ENCODE measurements at regions not wholly inside any gene's neighbourhood (a gene's known extent, or its start where the extent isn't known, plus 50 kb on each side); places are given as distances from the start of the nearest gene placed in this dataset.

DNA sequence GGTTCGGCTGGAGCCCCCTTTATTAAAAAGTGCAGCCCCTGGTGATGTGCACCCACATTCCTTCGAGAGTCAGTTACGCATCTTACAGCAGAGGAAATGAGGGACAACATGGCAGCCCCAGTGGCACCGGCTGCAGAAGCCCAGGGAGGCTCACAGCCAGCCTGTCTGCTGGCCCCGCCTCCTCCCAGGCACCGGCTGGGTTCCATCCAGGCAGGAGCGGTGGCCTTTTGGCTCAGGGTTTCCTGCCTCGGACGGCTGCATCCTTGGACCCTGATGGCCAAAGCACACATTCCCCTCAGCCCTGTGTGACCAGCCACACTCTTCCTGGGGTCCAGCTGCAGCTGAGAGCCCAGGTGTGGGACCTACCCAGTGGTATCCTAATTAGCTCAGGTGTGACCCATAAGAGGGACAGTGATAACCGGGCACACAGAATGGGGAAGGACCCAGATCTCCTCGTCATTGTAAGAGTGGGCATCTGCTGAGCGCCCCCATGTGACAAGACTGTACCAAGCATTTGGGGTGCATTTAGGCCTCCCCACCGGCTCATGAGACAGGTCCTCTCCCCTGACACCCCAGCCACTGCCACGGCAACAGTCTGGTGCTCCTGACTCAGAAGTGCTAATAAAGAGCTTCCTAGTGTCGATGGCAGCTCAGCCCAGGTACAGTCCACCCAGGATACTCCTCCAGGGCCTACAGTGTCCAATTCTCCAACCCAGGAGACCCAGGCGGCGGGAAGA, 63.3 kb upstream of the CHST15 start:
- Histone ChIP-seq H3K9me3 (no peaks in the 10 kb centered on the region), H3K36me3 (ENCODE audit: low read depth) (no peaks in the 10 kb centered on the region), H3K4me3 (no peak overlapping the region), H3K4me1 (ENCODE audit: low read depth) (peaks cover 12% of the 10 kb centered on the region)
- TF ChIP-seq, protein P1, sequence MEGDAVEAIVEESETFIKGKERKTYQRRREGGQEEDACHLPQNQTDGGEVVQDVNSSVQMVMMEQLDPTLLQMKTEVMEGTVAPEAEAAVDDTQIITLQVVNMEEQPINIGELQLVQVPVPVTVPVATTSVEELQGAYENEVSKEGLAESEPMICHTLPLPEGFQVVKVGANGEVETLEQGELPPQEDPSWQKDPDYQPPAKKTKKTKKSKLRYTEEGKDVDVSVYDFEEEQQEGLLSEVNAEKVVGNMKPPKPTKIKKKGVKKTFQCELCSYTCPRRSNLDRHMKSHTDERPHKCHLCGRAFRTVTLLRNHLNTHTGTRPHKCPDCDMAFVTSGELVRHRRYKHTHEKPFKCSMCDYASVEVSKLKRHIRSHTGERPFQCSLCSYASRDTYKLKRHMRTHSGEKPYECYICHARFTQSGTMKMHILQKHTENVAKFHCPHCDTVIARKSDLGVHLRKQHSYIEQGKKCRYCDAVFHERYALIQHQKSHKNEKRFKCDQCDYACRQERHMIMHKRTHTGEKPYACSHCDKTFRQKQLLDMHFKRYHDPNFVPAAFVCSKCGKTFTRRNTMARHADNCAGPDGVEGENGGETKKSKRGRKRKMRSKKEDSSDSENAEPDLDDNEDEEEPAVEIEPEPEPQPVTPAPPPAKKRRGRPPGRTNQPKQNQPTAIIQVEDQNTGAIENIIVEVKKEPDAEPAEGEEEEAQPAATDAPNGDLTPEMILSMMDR (IDR thresholded peaks at IDR 0.05) = no peak
- ATAC-seq (no peak), DNase-seq (no peak)
- intact Hi-C loops (cut with DNase I, micrococcal nuclease) = no loop called here

DNA sequence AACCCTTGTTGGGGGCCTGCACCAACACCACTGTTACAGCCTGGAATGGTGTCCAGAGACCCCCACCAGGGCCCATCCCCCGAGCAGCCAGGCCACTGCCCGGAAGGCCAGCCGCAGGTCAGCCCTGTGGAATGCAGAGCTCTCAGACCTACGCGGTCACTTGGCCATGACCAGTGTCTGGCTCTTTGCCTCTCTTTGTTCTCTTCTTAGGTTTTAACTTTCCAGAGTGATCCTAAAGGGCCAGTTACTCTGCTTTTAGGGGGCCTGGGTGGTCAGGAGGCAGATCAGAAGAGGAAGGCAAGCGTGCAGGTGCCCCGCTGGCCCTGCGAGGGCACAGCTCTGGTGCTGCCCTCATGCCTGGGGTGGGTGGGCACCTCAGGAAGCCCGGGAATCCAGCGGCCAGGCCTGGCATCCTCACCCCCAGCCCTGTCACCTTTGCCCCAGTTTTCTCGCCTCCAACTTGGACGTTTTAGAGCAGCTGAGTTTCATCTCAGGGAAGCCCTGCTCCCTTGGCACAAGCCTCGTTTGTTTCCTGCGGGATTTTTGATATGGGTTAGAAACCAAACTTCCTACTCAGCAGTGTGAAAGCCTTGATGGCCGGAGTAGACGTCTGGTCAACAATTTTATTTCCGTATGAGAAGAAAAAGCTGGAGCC, 62.5 kb upstream of the CHST15 start:
- Histone ChIP-seq H3K4me3 (no peak overlapping the region), H3K4me1 (ENCODE audit: low read depth) (peaks cover 12% of the 10 kb centered on the region), H3K9me3 (no peaks in the 10 kb centered on the region), H3K36me3 (ENCODE audit: low read depth) (no peaks in the 10 kb centered on the region)
- DNase-seq = no peak
- ATAC-seq = no peak
- TF ChIP-seq, protein P1 (IDR thresholded peaks at IDR 0.05) = no peak
- intact Hi-C loops (cut with DNase I, micrococcal nuclease) = no loop called here

DNA sequence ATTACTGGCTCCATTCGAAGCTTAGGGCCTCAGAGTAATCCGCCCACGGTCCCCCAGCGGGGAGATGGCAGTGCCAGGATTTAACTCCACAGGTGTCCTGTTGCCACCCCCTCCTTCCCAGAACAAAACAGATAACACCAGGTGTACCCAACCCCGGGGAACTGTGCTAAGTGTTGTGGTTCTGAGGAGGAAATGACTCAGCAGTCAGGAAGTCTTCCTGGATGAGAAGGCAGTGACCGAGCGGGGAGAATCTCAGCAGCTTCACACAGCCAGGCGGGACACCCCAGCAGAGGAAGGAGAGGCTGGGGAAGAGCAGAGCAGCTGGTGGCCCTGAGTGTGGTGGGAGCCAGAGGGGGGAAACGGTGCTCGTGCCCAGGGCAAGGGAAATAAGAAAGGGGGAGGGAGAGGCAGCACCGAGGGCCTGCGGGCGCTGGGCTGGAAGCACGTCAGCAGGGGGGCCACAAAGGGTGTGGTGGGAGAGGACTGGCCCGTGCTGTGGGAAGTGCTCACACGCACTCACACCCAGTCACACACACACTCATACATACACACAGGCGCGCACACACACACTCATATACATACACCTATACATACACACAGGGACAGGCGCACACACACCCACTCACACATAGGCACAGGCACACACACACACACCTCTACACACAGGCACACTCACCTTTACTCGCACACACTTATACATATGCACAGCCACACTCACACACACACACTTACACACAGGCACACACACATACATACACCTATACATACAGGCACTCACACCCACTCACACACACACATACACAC, 59.8 kb upstream of the CHST15 start:
- Histone ChIP-seq H3K4me3 (no peak overlapping the region), H3K9me3 (no peaks in the 10 kb centered on the region), H3K36me3 (ENCODE audit: low read depth) (no peaks in the 10 kb centered on the region), H3K4me1 (ENCODE audit: low read depth) (peaks cover 12% of the 10 kb centered on the region)
- ATAC-seq (peak; percentile 84), DNase-seq (peak; percentile 54 to 71 (median 55))
- intact Hi-C loops (cut with DNase I, micrococcal nuclease) = no loop called here
- TF ChIP-seq, protein P1 (IDR thresholded peaks at IDR 0.05) = no peak

DNA sequence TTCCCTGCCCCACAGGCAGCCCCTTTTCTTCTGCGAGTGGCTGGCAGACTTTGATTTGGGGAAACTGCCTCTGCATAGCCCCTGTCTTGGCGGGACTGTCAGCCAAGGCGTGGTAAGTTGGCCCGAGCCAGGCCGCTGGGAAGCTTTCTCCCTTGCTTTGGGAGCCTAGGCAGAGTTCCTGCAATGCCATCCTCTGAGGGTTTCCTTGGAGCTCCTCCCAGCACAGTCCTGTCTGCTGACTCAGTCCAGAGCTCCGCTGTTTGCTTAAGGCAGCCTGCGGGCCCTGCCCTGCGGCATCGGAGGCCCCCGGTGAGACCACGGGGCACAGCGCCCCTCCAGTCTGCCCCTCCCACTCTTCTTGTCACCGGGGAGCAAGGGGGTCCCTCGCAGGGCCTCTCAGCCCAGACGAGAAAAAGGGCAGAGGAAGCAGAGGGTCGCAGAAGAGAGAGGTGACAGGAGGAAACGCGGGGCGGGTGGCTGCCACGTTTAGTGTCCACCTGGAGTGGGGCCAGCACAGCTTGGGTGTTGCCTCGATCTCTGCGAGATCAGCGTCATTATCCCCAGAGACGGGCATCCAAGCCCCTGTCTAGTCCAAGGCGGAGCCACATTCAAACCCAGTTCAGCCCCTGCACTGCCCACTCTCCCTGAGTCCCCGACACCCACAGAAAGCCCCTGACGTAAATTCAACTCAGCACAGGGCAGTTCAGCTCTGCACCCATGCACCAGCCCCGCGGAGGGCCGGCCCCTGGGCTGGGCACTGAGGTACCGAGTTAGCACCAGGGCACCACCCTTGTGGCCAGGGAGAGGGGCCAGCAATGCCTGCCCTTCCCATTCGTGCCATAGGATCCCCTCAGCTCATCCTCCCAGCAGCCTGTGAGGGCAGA, 59.0 kb upstream of the CHST15 start:
- no peaks in the 10 kb centered on the region for H3K36me3 ChIP-seq (ENCODE audit: low read depth)
- peaks cover 12% of the 10 kb centered on the region for H3K4me1 ChIP-seq (ENCODE audit: low read depth)
- ATAC-seq = peak; percentile 82
- TF ChIP-seq, protein P1 (IDR thresholded peaks at IDR 0.05) = no peak
- intact Hi-C loops (cut with DNase I, micrococcal nuclease) = no loop called here
- no peak overlapping the region for H3K4me3 ChIP-seq
- H3K9me3 ChIP-seq = no peaks in the 10 kb centered on the region
- DNase-seq = peak; percentile 39 to 68 (median 67)

DNA sequence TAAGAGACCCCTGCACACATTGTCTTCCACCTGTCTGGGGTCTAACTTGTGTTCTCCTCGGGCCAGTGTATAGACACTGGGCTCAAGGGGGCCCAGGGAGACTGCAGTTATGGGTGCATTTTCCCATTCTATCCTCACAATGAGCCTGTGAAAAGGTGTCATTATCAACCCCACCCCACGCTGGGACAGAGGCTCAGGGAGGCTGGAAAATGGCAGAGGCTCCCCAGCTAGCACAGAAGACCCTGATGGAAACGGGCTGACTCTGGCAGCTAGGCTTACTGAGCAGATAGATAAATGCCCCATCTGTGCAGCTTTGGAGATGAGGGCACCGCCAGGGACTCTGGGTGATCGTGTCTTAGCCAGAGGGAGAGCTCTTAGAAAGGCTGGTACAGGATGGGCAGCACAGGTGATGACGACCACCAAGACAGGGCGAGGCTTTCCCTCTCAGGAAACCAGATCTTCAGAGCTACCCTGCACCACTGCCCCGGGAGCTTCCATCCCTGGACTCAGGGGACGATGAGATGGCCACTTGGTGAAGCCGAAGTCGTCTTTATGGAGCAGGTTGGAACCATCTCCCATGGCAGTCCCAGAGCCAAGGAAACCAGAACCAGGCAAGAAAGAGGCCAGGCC, 58.2 kb upstream of the CHST15 start:
- no peak for DNase-seq
- intact Hi-C loops (cut with DNase I, micrococcal nuclease) = no loop called here

More for the DNA sequence above, 58.2 kb upstream of the CHST15 start:
- H3K4me1 ChIP-seq (ENCODE audit: low read depth) = peaks cover 12% of the 10 kb centered on the region
- ATAC-seq = no peak
- no peaks in the 10 kb centered on the region for H3K36me3 ChIP-seq (ENCODE audit: low read depth)
- H3K4me3 ChIP-seq = no peak overlapping the region
- TF ChIP-seq, protein P1 (IDR thresholded peaks at IDR 0.05) = no peak
- H3K9me3 ChIP-seq = no peaks in the 10 kb centered on the region
